ENCODE measurements at regions not wholly inside any gene's neighbourhood (a gene's known extent, or its start where the extent isn't known, plus 50 kb on each side); places are given as distances from the start of the nearest gene placed in this dataset.

GRCh38 chr4:188197566-188197965 is 58.3 kb downstream of the TRIML1 start:
- Mint-ChIP-seq H3K27me3 (no peaks in the 10 kb centered on the region), H3K36me3 (no peaks in the 10 kb centered on the region), H3K4me3 (no peak overlapping the region), H3K27ac (no peak overlapping the region), H3K9me3 (peaks cover 4% of the 10 kb centered on the region), H3K4me1 (no peaks in the 10 kb centered on the region)
- no peak for ATAC-seq

GRCh38 chr4:188198982-188199792 is 59.9 kb downstream of the TRIML1 start:
- Mint-ChIP-seq H3K27ac (no peak overlapping the region), H3K4me1 (no peaks in the 10 kb centered on the region), H3K27me3 (no peaks in the 10 kb centered on the region), H3K4me3 (no peak overlapping the region), H3K9me3 (peaks cover 4% of the 10 kb centered on the region), H3K36me3 (no peaks in the 10 kb centered on the region)
- no peak for ATAC-seq

GRCh38 chr4:188201851-188202250 is 62.6 kb downstream of the TRIML1 start:
- H3K9me3 Mint-ChIP-seq = peaks cover 7% of the 10 kb centered on the region
- no peak for ATAC-seq
- H3K4me3 Mint-ChIP-seq = no peak overlapping the region
- H3K4me1 Mint-ChIP-seq = no peaks in the 10 kb centered on the region
- no peaks in the 10 kb centered on the region for H3K27me3 Mint-ChIP-seq
- no peak overlapping the region for H3K27ac Mint-ChIP-seq
- no peaks in the 10 kb centered on the region for H3K36me3 Mint-ChIP-seq

GRCh38 chr4:188206783-188207182 is 67.5 kb downstream of the TRIML1 start:
- no peaks in the 10 kb centered on the region for H3K36me3 Mint-ChIP-seq
- ATAC-seq = peak; percentile 36
- H3K4me3 Mint-ChIP-seq = no peak overlapping the region
- H3K27ac Mint-ChIP-seq = no peak overlapping the region
- no peaks in the 10 kb centered on the region for H3K27me3 Mint-ChIP-seq
- H3K4me1 Mint-ChIP-seq = no peaks in the 10 kb centered on the region
- H3K9me3 Mint-ChIP-seq = peaks cover 13% of the 10 kb centered on the region

GRCh38 chr4:188214861-188215260 is 75.6 kb downstream of the TRIML1 start:
- Mint-ChIP-seq H3K27ac (no peak overlapping the region), H3K27me3 (no peaks in the 10 kb centered on the region), H3K9me3 (peaks cover 7% of the 10 kb centered on the region), H3K4me1 (no peaks in the 10 kb centered on the region), H3K4me3 (no peak overlapping the region), H3K36me3 (no peaks in the 10 kb centered on the region)
- no peak for ATAC-seq

- Mint-ChIP-seq H3K27me3 (no peaks in the 10 kb centered on the region), H3K27ac (no peak overlapping the region), H3K36me3 (no peaks in the 10 kb centered on the region), H3K4me3 (no peak overlapping the region), H3K4me1 (no peaks in the 10 kb centered on the region), H3K9me3 (peaks cover 2% of the 10 kb centered on the region)
- ATAC-seq = no peak
These were observed 79.2 kb downstream of the TRIML1 start for GRCh38 chr4:188218392-188218791.

GRCh38 chr4:188220006-188220405 is 80.8 kb downstream of the TRIML1 start:
- ATAC-seq = no peak
- no peak overlapping the region for H3K27ac Mint-ChIP-seq
- no peaks in the 10 kb centered on the region for H3K36me3 Mint-ChIP-seq
- no peaks in the 10 kb centered on the region for H3K4me1 Mint-ChIP-seq
- no peaks in the 10 kb centered on the region for H3K9me3 Mint-ChIP-seq
- H3K27me3 Mint-ChIP-seq = no peaks in the 10 kb centered on the region
- H3K4me3 Mint-ChIP-seq = no peak overlapping the region

- H3K27ac Mint-ChIP-seq = no peak overlapping the region
- H3K9me3 Mint-ChIP-seq = no peaks in the 10 kb centered on the region
- no peak overlapping the region for H3K4me3 Mint-ChIP-seq
- H3K36me3 Mint-ChIP-seq = no peaks in the 10 kb centered on the region
- ATAC-seq = no peak
- H3K27me3 Mint-ChIP-seq = no peaks in the 10 kb centered on the region
- H3K4me1 Mint-ChIP-seq = no peaks in the 10 kb centered on the region
These were observed 81.8 kb downstream of the TRIML1 start for GRCh38 chr4:188221090-188221489.

GRCh38 chr4:188228279-188228678 is 89.0 kb downstream of the TRIML1 start:
- H3K27ac Mint-ChIP-seq = no peak overlapping the region
- no peak overlapping the region for H3K4me3 Mint-ChIP-seq
- no peaks in the 10 kb centered on the region for H3K27me3 Mint-ChIP-seq

GRCh38 chr4:188232428-188232827 is 93.2 kb downstream of the TRIML1 start:
- Mint-ChIP-seq H3K27ac (no peak overlapping the region), H3K9me3 (no peaks in the 10 kb centered on the region), H3K4me1 (no peaks in the 10 kb centered on the region), H3K4me3 (no peak overlapping the region), H3K36me3 (no peaks in the 10 kb centered on the region), H3K27me3 (no peaks in the 10 kb centered on the region)
- no peak for ATAC-seq

More at GRCh38 chr4:188228279-188228678, 89.0 kb downstream of the TRIML1 start:
- Mint-ChIP-seq H3K9me3 (no peaks in the 10 kb centered on the region), H3K36me3 (no peaks in the 10 kb centered on the region), H3K4me1 (no peaks in the 10 kb centered on the region)
- no peak for ATAC-seq

- Mint-ChIP-seq H3K4me1 (no peaks in the 10 kb centered on the region), H3K36me3 (no peaks in the 10 kb centered on the region), H3K9me3 (peaks cover 2% of the 10 kb centered on the region), H3K27me3 (no peaks in the 10 kb centered on the region), H3K27ac (no peak overlapping the region), H3K4me3 (no peak overlapping the region)
- ATAC-seq = no peak
These were observed 102.8 kb downstream of the TRIML1 start for GRCh38 chr4:188242041-188242440.

GRCh38 chr4:188245651-188246050 is 106.4 kb downstream of the TRIML1 start:
- H3K4me1 Mint-ChIP-seq = no peaks in the 10 kb centered on the region
- H3K27ac Mint-ChIP-seq = no peak overlapping the region
- H3K9me3 Mint-ChIP-seq = peaks cover 2% of the 10 kb centered on the region
- no peaks in the 10 kb centered on the region for H3K27me3 Mint-ChIP-seq
- ATAC-seq = no peak
- H3K4me3 Mint-ChIP-seq = no peak overlapping the region
- H3K36me3 Mint-ChIP-seq = no peaks in the 10 kb centered on the region

- no peaks in the 10 kb centered on the region for H3K4me1 Mint-ChIP-seq
- no peak overlapping the region for H3K4me3 Mint-ChIP-seq
- H3K9me3 Mint-ChIP-seq = peaks cover 6% of the 10 kb centered on the region
- no peaks in the 10 kb centered on the region for H3K36me3 Mint-ChIP-seq
- no peak overlapping the region for H3K27ac Mint-ChIP-seq
- H3K27me3 Mint-ChIP-seq = no peaks in the 10 kb centered on the region
- ATAC-seq = no peak
These were observed 107.2 kb downstream of the TRIML1 start for GRCh38 chr4:188246488-188246887.

- Mint-ChIP-seq H3K27me3 (no peaks in the 10 kb centered on the region), H3K4me3 (no peak overlapping the region), H3K36me3 (no peaks in the 10 kb centered on the region), H3K4me1 (no peaks in the 10 kb centered on the region), H3K9me3 (peaks cover 4% of the 10 kb centered on the region), H3K27ac (no peak overlapping the region)
- ATAC-seq = no peak
These were observed 115.0 kb downstream of the TRIML1 start for GRCh38 chr4:188254211-188254610.

GRCh38 chr4:188262464-188262863 is 123.2 kb downstream of the TRIML1 start:
- H3K4me3 Mint-ChIP-seq = no peak overlapping the region
- no peak for ATAC-seq

GRCh38 chr4:188263321-188263720 is 124.1 kb downstream of the TRIML1 start:
- H3K4me1 Mint-ChIP-seq = no peaks in the 10 kb centered on the region
- ATAC-seq = no peak
- H3K4me3 Mint-ChIP-seq = no peak overlapping the region
- H3K27me3 Mint-ChIP-seq = no peaks in the 10 kb centered on the region
- H3K36me3 Mint-ChIP-seq = no peaks in the 10 kb centered on the region
- no peak overlapping the region for H3K27ac Mint-ChIP-seq
- H3K9me3 Mint-ChIP-seq = peaks cover 14% of the 10 kb centered on the region

More at GRCh38 chr4:188262464-188262863, 123.2 kb downstream of the TRIML1 start:
- no peak overlapping the region for H3K27ac Mint-ChIP-seq
- no peaks in the 10 kb centered on the region for H3K36me3 Mint-ChIP-seq
- no peaks in the 10 kb centered on the region for H3K27me3 Mint-ChIP-seq
- peaks cover 14% of the 10 kb centered on the region for H3K9me3 Mint-ChIP-seq
- no peaks in the 10 kb centered on the region for H3K4me1 Mint-ChIP-seq
